SH-SY5Y (cell line): ENCODE measurements at regions not wholly inside any gene's neighbourhood (a gene's known extent, or its start where the extent isn't known, plus 50 kb on each side); places are given as distances from the start of the nearest gene placed in this dataset.

Source experiments
- GATA2 ChIP-seq: IDR thresholded peaks from 2 replicates; pipeline ENCODE4 v1.6.1; 2011; ENCODE audit warnings: mild to moderate bottlenecking, low read depth, low read length
- GATA3 ChIP-seq: IDR thresholded peaks from 2 replicates; pipeline ENCODE4 v1.6.1; 2011; ENCODE audit warnings: low read depth, mild to moderate bottlenecking, low read length, moderate library complexity

GRCh38 chr18:78693429-78693828 lies 286.2 kb upstream of the SALL3 start:
- TF ChIP-seq GATA2 (no peak), GATA3 (no peak)
